Suprapubic skin (tissue), 4 donors: ENCODE measurements at regions not wholly inside any gene's neighbourhood (a gene's known extent, or its start where the extent isn't known, plus 50 kb on each side); places are given as distances from the start of the nearest gene placed in this dataset.

Experiments
- DNase-seq, 2 donors: peaks; one replicate each; pipeline ENCODE4 v3.0.0-alpha.2; 2019; ENCODE audit warnings: low spot score in 2 of 2
- H3K27ac ChIP-seq: fragments of 200-600 bp; sonication (generic); one replicate; pipeline ENCODE4 v1.5.1; 2019
- H3K27me3 ChIP-seq: fragments of 200-600 bp; sonication (generic); one replicate; pipeline ENCODE4 v1.5.1; 2019
- H3K36me3 ChIP-seq: fragments of 200-600 bp; sonication (generic); one replicate; pipeline ENCODE4 v1.5.1; 2019
- H3K4me1 ChIP-seq: fragments of 200-600 bp; sonication (generic); one replicate; pipeline ENCODE4 v1.5.1; 2019
- H3K4me3 ChIP-seq: fragments of 200-600 bp; sonication (generic); one replicate; pipeline ENCODE4 v1.5.1; 2019; ENCODE audit warnings: mild to moderate bottlenecking
- H3K9me3 ChIP-seq: fragments of 200-600 bp; sonication (generic); one replicate; pipeline ENCODE4 v1.5.1; 2019
- EP300 ChIP-seq: sonication (generic); formaldehyde crosslinking; IDR thresholded peaks from one replicate; pipeline ENCODE4 v1.6.1; 2017; ENCODE audit warnings: antibody characterized with exemption
- POLR2A ChIP-seq, 2 donors: fragments of 450-650 bp; IDR thresholded peaks; one replicate each; pipeline ENCODE4 v1.6.1; 2017; ENCODE audit warnings: antibody characterized with exemption in 2 of 2, mild to moderate bottlenecking in 2 of 2, moderate library complexity in 2 of 2
- POLR2AphosphoS5 ChIP-seq, 3 donors: sonication (generic); formaldehyde crosslinking; IDR thresholded peaks; one replicate each; pipeline ENCODE4 v1.6.1; 2017; ENCODE audit warnings: antibody characterized with exemption in 3 of 3
- WGBS: methylation state at CpG from one replicate; pipeline ENCODE4 v1.1.5; 2018; 5-methylcytosine and 5-hydroxymethylcytosine counted together
- TF ChIP-seq, protein P1 (sequence below), 2 donors: fragments of 200-600 bp in 1 of 2; fragments of 450-650 bp in 1 of 2; sonication (generic) in 1 of 2; IDR thresholded peaks; one replicate each; pipeline ENCODE4 v1.5.1; 2016 to 2019; ENCODE audit warnings: antibody characterized with exemption in 2 of 2, mild to moderate bottlenecking in 1 of 2, moderate library complexity in 1 of 2

DNA sequence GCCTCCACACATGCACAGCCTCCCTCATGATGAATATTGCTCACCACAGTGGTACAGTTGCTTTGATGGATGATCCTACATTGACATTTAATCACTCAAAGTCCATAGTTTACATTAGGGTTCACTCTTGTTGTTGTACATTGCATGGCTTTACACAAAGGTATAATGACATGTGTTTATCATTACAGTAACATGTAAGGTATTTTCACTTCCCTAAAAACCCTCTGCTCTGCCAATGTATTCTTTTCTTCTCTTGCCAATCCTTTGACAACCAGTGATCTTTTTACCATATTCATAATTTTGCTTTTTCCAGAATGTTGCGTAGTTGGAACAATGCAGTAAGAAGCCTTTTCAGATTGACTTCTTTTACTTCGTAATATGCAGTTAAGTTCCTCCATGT, 166.6 kb upstream of the KHDRBS2 start:
- Histone ChIP-seq H3K4me1 (no peaks in the 10 kb centered on the region), H3K4me3 (no peak overlapping the region), H3K27ac (no peak overlapping the region), H3K9me3 (no peaks in the 10 kb centered on the region), H3K27me3 (no peaks in the 10 kb centered on the region), H3K36me3 (no peaks in the 10 kb centered on the region)
- no peak for TF ChIP-seq EP300
- no peak for TF ChIP-seq POLR2A (IDR thresholded peaks at IDR 0.05)
- TF ChIP-seq, protein P1, sequence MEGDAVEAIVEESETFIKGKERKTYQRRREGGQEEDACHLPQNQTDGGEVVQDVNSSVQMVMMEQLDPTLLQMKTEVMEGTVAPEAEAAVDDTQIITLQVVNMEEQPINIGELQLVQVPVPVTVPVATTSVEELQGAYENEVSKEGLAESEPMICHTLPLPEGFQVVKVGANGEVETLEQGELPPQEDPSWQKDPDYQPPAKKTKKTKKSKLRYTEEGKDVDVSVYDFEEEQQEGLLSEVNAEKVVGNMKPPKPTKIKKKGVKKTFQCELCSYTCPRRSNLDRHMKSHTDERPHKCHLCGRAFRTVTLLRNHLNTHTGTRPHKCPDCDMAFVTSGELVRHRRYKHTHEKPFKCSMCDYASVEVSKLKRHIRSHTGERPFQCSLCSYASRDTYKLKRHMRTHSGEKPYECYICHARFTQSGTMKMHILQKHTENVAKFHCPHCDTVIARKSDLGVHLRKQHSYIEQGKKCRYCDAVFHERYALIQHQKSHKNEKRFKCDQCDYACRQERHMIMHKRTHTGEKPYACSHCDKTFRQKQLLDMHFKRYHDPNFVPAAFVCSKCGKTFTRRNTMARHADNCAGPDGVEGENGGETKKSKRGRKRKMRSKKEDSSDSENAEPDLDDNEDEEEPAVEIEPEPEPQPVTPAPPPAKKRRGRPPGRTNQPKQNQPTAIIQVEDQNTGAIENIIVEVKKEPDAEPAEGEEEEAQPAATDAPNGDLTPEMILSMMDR (IDR thresholded peaks at IDR 0.05) = no peak
- no peak for TF ChIP-seq POLR2AphosphoS5 (IDR thresholded peaks at IDR 0.05)
- 63% methylated on average over 2 of the region's 2 CpGs for WGBS
- DNase-seq = no peak

DNA sequence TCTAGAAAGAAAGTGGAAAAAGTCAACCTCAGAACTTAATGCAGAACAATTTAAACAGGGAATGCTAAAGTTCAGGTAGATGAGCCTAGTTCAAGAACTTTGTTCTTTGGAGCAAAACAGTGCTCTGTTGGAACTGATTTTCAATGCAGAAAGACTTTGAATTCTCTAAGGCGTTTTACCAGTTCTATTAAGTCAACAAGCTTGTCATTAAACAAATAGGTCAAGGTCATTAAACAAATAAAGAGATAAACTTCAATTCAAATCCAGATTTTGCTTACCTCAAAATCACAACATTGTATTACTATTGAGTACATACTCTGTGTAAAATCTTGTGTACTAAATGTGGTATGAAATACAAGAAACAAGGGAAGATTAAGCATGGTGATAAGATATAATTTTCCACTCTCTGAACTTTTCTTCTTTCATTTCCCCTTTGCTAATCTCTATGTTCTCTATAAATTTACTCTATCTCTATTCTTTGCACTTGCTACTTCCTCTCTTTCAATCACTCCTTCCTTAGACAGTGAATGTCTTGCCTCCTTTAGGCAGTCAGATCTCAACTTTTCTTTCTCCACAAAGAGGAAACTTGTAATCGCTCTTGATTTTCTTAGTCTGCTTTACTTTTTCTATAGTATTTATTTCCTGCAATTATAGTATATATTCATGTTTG, 160.8 kb upstream of the KHDRBS2 start:
- WGBS = 78% methylated on average over 2 of the region's 2 CpGs

DNA sequence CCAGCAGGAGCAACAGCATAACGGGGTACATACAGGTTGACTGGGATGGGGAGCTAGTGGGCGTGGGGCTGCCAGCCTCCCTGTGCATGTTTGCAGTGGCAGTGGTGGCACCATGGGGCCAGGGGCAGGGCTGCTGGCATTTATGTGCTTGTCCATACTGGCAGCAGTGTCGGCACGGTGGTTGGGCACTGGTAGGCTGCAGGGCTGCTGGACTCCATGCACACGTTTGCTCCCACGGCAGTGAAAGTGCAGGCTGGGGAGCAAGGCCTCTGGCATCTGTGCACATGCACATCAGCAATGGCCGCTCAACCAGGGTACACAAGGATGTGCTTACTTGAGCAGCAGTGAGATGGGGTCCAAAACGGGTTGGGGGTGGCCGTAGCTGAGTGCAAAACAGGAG, 159.5 kb upstream of the KHDRBS2 start:
- no peak overlapping the region for H3K4me3 ChIP-seq
- no peak overlapping the region for H3K27ac ChIP-seq
- no peaks in the 10 kb centered on the region for H3K36me3 ChIP-seq
- H3K27me3 ChIP-seq = no peaks in the 10 kb centered on the region
- peaks cover 13% of the 10 kb centered on the region for H3K9me3 ChIP-seq
- TF ChIP-seq POLR2A (IDR thresholded peaks at IDR 0.05) (no peak), POLR2AphosphoS5 (IDR thresholded peaks at IDR 0.05) (no peak), EP300 (no peak)
- TF ChIP-seq, protein P1 (IDR thresholded peaks at IDR 0.05) = no peak
- DNase-seq = peak in 1 of 2 donors; percentile 66
- no peaks in the 10 kb centered on the region for H3K4me1 ChIP-seq
- WGBS = 79% methylated on average over 6 of the region's 9 CpGs

More for the DNA sequence above, 160.8 kb upstream of the KHDRBS2 start:
- no peak for DNase-seq
- H3K4me3 ChIP-seq = no peak overlapping the region
- peaks cover 5% of the 10 kb centered on the region for H3K9me3 ChIP-seq
- no peaks in the 10 kb centered on the region for H3K4me1 ChIP-seq
- no peaks in the 10 kb centered on the region for H3K27me3 ChIP-seq
- no peaks in the 10 kb centered on the region for H3K36me3 ChIP-seq
- no peak overlapping the region for H3K27ac ChIP-seq
- no peak for TF ChIP-seq EP300
- no peak for TF ChIP-seq POLR2AphosphoS5 (IDR thresholded peaks at IDR 0.05)
- TF ChIP-seq, protein P1 (IDR thresholded peaks at IDR 0.05) = no peak
- TF ChIP-seq POLR2A (IDR thresholded peaks at IDR 0.05) = no peak

DNA sequence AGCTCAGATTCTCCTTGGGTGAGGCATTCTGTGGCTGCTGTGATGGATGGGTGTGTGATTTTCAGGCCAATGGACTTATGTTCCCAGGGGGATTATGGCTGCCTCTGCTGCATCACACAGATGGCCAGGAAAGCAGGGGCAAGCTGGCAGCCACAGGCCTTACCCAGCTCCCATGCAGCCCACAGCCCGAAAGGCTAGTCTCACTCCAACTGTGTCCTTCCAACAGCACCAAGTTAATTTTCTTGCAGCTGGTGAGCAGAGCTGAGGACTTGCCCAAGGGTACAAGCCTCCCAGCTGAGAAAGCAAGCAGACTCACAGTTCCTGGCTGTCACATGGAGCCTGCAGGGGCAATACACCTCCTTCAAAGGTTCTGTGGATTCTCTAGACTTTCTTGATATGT, 155.2 kb upstream of the KHDRBS2 start:
- H3K9me3 ChIP-seq = peaks cover 13% of the 10 kb centered on the region
- no peak overlapping the region for H3K4me3 ChIP-seq
- no peak for DNase-seq
- no peak overlapping the region for H3K27ac ChIP-seq
- no peaks in the 10 kb centered on the region for H3K4me1 ChIP-seq
- TF ChIP-seq, protein P1 (IDR thresholded peaks at IDR 0.05) = no peak
- TF ChIP-seq POLR2A (IDR thresholded peaks at IDR 0.05) (no peak), POLR2AphosphoS5 (IDR thresholded peaks at IDR 0.05) (no peak), EP300 (no peak)
- H3K36me3 ChIP-seq = no peaks in the 10 kb centered on the region
- WGBS = no CpG with 5 or more reads among the region's 1 CpG
- no peaks in the 10 kb centered on the region for H3K27me3 ChIP-seq

DNA sequence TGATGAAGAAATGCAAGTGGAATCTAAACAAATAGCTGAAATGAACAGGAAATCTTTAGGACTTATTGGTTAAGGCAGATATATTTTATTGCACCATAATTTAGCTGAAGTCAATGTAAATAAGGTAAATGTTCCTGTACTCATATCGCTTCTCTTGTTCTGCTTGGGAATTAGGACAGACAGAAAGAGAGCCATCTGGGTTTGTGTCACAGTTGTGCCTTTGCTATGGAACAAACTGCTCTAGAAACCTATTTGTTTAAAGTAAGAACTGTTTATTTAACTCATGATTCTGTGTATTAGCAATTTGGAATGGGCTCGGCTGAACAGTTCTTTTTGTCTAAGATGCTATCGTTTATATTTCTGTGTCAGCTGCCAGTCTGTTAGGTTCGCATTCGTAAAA, 143.8 kb upstream of the KHDRBS2 start:
- no peaks in the 10 kb centered on the region for H3K27me3 ChIP-seq
- no peak for DNase-seq
- no peak overlapping the region for H3K27ac ChIP-seq
- no peaks in the 10 kb centered on the region for H3K36me3 ChIP-seq
- no peak overlapping the region for H3K4me3 ChIP-seq
- TF ChIP-seq POLR2AphosphoS5 (IDR thresholded peaks at IDR 0.05) (no peak), EP300 (no peak), POLR2A (IDR thresholded peaks at IDR 0.05) (no peak)
- TF ChIP-seq, protein P1 (IDR thresholded peaks at IDR 0.05) = no peak
- no peaks in the 10 kb centered on the region for H3K4me1 ChIP-seq
- peaks cover 9% of the 10 kb centered on the region for H3K9me3 ChIP-seq
- WGBS = 86% methylated on average over 5 of the region's 5 CpGs
